Thoracic aorta (tissue), 2 donors: ENCODE measurements at regions not wholly inside any gene's neighbourhood (a gene's known extent, or its start where the extent isn't known, plus 50 kb on each side); places are given as distances from the start of the nearest gene placed in this dataset.

Source experiments
- ATAC-seq: fragments of 150-250 bp; one replicate; pipeline ENCODE4 v1.8.0; 2017; ENCODE audit warnings: low read depth; ENCODE audit not compliant: insufficient number of reproducible peaks, low FRiP score
- DNase-seq: peaks from one replicate; pipeline ENCODE4 v3.0.0-alpha.2; 2020; ENCODE audit warnings: low spot score
- H3K27ac ChIP-seq, 2 donors: fragments of 200-600 bp; sonication (generic); 1 replicate in 1 of 2; 2 replicates in 1 of 2; pipeline ENCODE4 v1.5.1; 2016; ENCODE audit warnings: mild to moderate bottlenecking in 2 of 2, moderate library complexity in 2 of 2
- H3K27me3 ChIP-seq: fragments of 200-600 bp; sonication (generic); replicated peaks from 2 replicates; pipeline ENCODE4 v1.6.0; 2016; ENCODE audit warnings: mild to moderate bottlenecking; ENCODE audit not compliant: insufficient read depth
- H3K36me3 ChIP-seq: fragments of 200-600 bp; sonication (generic); one replicate; pipeline ENCODE4 v1.5.1; 2016
- H3K4me1 ChIP-seq, 2 donors: fragments of 200-600 bp; sonication (generic); 1 replicate in 1 of 2; 2 replicates in 1 of 2; pipeline versions ENCODE4 v1.5.1 to v1.6.0; 2016; ENCODE audit warnings: low read depth in 2 of 2, mild to moderate bottlenecking in 1 of 2; ENCODE audit not compliant: control insufficient read depth in 1 of 2
- H3K4me3 ChIP-seq: fragments of 200-600 bp; sonication (generic); 2 replicates; pipeline ENCODE4 v1.5.1; 2016; ENCODE audit warnings: mild to moderate bottlenecking
- H3K9me3 ChIP-seq: fragments of 200-600 bp; sonication (generic); 2 replicates; pipeline ENCODE4 v1.5.1; 2016
- CTCF ChIP-seq: fragments of 200-600 bp; sonication (generic); IDR thresholded peaks from one replicate; pipeline ENCODE4 v1.5.1; 2019; ENCODE audit warnings: antibody characterized with exemption

DNA sequence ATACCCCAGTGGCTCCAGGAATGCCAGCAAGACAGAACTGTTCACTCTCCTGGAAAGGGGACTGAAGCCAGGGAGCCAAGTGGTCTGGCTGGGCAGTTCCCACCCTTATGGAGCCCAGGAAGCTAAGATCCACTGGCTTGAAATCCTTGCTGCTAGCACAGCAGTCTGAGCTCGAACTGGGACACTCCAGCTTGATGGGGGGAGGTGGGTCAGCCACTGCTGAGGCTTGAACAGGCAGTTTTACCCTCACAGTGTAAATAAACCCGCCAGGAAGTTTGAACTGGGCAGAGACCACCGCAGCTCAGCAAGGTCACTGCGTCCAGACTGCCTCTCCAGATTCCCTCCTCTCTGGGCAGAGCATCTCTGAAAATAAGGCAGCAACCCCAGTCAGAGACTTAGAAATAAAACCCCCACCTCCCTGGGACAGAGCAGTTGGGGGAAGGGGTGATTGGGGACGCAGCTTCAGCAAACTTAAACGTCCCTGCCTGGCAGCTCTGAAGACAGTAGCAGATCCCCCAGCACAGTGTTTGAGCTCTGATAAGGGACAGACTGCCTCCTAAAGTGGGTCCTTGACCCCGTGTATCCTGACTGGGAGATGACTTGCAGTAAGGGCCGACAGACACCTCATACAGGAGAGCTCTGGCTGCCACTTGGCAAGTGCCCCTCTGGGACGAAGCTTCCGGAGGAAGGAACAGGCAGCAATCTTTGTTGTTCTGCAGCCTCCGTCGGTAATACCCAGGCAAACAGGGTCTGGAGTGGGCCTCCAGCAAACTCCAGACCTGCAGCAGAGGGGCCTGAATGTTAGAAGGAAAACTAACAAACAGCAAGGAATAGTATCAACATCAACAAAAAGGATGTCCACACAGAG lies 568.4 kb downstream of the PLA2G4A start:
- Histone ChIP-seq H3K4me3 (no peak overlapping the region), H3K27me3 (no peaks in the 10 kb centered on the region), H3K36me3 (no peaks in the 10 kb centered on the region), H3K4me1 (no peaks in the 10 kb centered on the region), H3K27ac (no peak overlapping the region), H3K9me3 (no peaks in the 10 kb centered on the region)
- no peak for TF ChIP-seq CTCF
- ATAC-seq (no peak), DNase-seq (no peak)

DNA sequence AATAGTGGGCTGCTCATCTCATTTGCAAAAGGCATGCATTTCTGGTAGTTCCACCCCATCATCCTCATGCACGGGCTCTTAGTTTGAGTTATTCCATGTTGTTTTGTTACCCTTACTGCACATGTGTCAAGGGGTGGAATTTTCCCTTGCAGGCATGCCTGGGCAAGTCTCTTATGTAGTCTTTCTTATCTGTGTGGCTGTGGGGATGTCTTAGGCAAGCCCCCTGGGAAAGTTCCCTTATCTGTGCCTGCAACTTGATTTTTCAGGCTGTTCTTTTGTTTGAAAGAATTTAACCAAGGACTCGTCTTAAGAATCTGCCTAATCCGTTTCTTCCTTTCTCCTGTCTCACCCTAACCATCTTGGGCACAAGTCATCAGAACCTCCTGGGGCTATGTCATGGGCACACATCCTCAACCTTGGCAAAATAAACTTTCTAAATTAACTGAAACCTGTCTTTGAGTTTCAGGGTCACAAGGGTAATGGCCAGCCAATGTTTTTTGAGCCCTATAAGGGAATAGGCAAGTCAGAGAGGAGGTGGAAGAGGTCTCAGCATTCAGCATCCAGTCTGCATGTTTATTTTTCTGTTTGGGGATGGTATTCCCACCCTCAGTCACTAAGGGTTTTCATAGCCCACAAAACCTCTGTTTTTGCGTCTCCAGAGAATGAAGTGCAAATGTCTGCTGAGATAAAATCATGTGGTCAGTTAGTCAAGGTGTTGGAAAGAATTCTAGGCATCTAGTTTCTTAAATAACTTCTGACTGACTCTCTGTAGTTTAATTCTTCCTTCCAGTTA lies 579.7 kb downstream of the PLA2G4A start:
- TF ChIP-seq CTCF: no peak
- no peaks in the 10 kb centered on the region for H3K27me3 ChIP-seq
- H3K4me3 ChIP-seq: no peak overlapping the region
- H3K9me3 ChIP-seq: no peaks in the 10 kb centered on the region
- H3K4me1 ChIP-seq: no peaks in the 10 kb centered on the region
- no peak for ATAC-seq
- H3K27ac ChIP-seq: no peak overlapping the region
- H3K36me3 ChIP-seq: no peaks in the 10 kb centered on the region
- DNase-seq: no peak

DNA sequence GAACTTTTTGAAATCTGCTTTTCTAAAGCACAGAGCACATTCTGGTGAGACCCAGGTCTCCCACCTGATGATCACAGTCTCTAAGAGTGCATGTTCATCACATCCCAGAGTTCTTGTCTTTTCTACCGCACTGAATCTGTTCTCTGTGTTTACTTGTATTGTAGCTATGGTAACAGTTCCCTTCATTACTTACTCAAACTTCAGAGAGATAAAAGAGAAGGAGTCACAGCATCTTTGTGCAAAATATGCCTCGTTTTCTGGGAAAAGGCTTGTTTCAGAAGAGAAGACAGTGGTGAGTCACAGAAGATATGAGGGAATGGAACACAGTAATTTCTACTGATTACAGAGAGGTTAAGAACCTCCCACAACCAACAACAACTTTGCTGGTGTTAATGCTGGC lies 580.6 kb downstream of the PLA2G4A start:
- H3K4me3 ChIP-seq: no peak overlapping the region
- no peaks in the 10 kb centered on the region for H3K27me3 ChIP-seq
- ATAC-seq (no peak), DNase-seq (no peak)
- no peaks in the 10 kb centered on the region for H3K4me1 ChIP-seq
- no peaks in the 10 kb centered on the region for H3K9me3 ChIP-seq
- no peak for TF ChIP-seq CTCF
- no peak overlapping the region for H3K27ac ChIP-seq
- no peaks in the 10 kb centered on the region for H3K36me3 ChIP-seq

- no peak for ATAC-seq
- DNase-seq: no peak
- no peaks in the 10 kb centered on the region for H3K27me3 ChIP-seq
- no peak overlapping the region for H3K4me3 ChIP-seq
- H3K4me1 ChIP-seq: no peaks in the 10 kb centered on the region
- no peak for TF ChIP-seq CTCF
- H3K27ac ChIP-seq: no peak overlapping the region
- H3K36me3 ChIP-seq: no peaks in the 10 kb centered on the region
- no peaks in the 10 kb centered on the region for H3K9me3 ChIP-seq
Measured at GRCh38 chr1:187411118-187411517, 582.4 kb downstream of the PLA2G4A start.

- Histone ChIP-seq H3K36me3 (no peaks in the 10 kb centered on the region), H3K9me3 (no peaks in the 10 kb centered on the region), H3K4me3 (no peak overlapping the region), H3K4me1 (no peaks in the 10 kb centered on the region), H3K27me3 (no peaks in the 10 kb centered on the region), H3K27ac (no peak overlapping the region)
- DNase-seq (no peak), ATAC-seq (no peak)
- TF ChIP-seq CTCF: no peak
Measured at GRCh38 chr1:187413405-187414169, 584.8 kb downstream of the PLA2G4A start.
